ENCODE measurements at regions not wholly inside any gene's neighbourhood (a gene's known extent, or its start where the extent isn't known, plus 50 kb on each side); places are given as distances from the start of the nearest gene placed in this dataset.

DNA sequence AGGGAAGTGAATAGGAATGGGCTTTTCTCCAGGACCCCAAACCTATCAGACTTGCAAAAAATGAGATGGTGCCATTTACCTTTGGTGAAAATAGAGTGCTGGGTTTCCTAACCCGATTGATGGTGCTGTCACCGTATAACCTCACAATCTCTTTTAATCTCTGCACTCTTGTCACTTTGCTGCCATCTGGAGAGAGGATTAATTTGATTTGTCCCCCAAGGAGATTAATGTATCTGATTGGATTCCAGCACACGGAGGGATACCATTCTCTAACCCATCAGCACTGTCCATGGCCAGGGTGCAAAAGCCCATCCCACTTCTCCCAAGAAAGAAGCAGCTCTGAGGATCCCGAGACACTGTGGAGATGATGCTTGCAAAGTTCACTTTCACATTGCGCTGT lies 86.3 kb upstream of the NFE2L3 start:
- TF ChIP-seq, protein P1, sequence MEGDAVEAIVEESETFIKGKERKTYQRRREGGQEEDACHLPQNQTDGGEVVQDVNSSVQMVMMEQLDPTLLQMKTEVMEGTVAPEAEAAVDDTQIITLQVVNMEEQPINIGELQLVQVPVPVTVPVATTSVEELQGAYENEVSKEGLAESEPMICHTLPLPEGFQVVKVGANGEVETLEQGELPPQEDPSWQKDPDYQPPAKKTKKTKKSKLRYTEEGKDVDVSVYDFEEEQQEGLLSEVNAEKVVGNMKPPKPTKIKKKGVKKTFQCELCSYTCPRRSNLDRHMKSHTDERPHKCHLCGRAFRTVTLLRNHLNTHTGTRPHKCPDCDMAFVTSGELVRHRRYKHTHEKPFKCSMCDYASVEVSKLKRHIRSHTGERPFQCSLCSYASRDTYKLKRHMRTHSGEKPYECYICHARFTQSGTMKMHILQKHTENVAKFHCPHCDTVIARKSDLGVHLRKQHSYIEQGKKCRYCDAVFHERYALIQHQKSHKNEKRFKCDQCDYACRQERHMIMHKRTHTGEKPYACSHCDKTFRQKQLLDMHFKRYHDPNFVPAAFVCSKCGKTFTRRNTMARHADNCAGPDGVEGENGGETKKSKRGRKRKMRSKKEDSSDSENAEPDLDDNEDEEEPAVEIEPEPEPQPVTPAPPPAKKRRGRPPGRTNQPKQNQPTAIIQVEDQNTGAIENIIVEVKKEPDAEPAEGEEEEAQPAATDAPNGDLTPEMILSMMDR (IDR thresholded peaks at IDR 0.05): no peak
- TF ChIP-seq POLR2A (IDR thresholded peaks at IDR 0.05) (no peak), POLR2AphosphoS5 (IDR thresholded peaks at IDR 0.05) (no peak)

Measured in sigmoid colon (tissue), 4 donors.